ENCODE measurements at regions not wholly inside any gene's neighbourhood (a gene's known extent, or its start where the extent isn't known, plus 50 kb on each side); places are given as distances from the start of the nearest gene placed in this dataset.

DNA sequence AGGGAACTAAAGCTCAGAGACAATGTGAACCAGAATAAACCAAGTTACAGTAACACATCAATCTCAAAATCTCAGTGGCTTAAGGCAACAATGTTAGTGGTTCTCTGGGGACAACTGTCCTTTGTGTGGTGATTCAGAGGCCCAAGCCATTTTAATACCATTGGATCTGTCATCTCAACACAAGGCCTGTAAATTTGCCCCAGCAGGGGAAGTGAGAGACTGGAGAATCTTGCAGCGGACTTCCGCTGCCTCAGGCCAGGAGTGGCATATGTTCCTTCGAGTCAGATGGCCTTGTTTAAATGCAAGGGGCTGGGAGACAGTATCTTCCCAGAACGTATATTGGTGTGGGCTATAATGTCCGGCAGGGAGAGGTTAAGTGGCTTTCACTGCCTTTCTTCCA is 126.0 kb downstream of the CD83 start:
- H3K36me3 ChIP-seq: no peaks in the 10 kb centered on the region
- no peak overlapping the region for H3K4me3 ChIP-seq
- H3K27me3 ChIP-seq: no peaks in the 10 kb centered on the region
- no peak for ATAC-seq
- H3K4me1 ChIP-seq: no peaks in the 10 kb centered on the region
- WGBS, 2 donors: 86 to 88% methylated on average over 5 of the region's 5 CpGs
- no peak for DNase-seq
- TF ChIP-seq, protein P1, sequence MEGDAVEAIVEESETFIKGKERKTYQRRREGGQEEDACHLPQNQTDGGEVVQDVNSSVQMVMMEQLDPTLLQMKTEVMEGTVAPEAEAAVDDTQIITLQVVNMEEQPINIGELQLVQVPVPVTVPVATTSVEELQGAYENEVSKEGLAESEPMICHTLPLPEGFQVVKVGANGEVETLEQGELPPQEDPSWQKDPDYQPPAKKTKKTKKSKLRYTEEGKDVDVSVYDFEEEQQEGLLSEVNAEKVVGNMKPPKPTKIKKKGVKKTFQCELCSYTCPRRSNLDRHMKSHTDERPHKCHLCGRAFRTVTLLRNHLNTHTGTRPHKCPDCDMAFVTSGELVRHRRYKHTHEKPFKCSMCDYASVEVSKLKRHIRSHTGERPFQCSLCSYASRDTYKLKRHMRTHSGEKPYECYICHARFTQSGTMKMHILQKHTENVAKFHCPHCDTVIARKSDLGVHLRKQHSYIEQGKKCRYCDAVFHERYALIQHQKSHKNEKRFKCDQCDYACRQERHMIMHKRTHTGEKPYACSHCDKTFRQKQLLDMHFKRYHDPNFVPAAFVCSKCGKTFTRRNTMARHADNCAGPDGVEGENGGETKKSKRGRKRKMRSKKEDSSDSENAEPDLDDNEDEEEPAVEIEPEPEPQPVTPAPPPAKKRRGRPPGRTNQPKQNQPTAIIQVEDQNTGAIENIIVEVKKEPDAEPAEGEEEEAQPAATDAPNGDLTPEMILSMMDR (IDR thresholded peaks at IDR 0.05): no peak
- intact Hi-C loops (cut with DNase I): no loop called here
- peaks cover 0 to 8% (median 0%) of the 10 kb centered on the region in 11 donors for H3K9me3 ChIP-seq
- H3K27ac ChIP-seq: no peak overlapping the region

DNA sequence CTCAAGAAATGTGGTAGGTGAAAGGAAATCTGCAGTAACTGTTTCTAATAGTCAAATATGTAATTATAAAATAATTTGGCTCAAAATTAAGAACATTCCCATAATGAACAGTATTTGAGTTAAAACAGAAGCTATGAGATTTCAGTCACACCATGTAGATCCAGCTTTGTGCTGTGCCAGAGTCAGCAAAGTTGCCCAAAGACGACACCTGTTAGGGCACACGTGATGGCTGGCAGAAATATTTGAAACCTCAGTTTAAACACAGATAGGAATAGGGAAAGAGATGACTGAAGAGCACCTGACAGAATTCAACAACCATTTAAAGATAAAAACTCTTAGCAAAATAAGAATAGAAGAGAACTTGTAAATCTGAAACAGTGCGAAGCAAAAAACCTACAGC is 129.3 kb downstream of the CD83 start:
- H3K36me3 ChIP-seq: no peaks in the 10 kb centered on the region
- intact Hi-C loops (cut with DNase I): no loop called here
- no peak overlapping the region for H3K27ac ChIP-seq
- DNase-seq: no peak
- WGBS, 2 donors: 87 to 91% methylated on average over 3 of the region's 3 CpGs
- H3K9me3 ChIP-seq: no peaks in the 10 kb centered on the region
- no peaks in the 10 kb centered on the region for H3K4me1 ChIP-seq
- TF ChIP-seq, protein P1 (IDR thresholded peaks at IDR 0.05): no peak
- ATAC-seq: no peak
- H3K4me3 ChIP-seq: no peak overlapping the region
- no peaks in the 10 kb centered on the region for H3K27me3 ChIP-seq

DNA sequence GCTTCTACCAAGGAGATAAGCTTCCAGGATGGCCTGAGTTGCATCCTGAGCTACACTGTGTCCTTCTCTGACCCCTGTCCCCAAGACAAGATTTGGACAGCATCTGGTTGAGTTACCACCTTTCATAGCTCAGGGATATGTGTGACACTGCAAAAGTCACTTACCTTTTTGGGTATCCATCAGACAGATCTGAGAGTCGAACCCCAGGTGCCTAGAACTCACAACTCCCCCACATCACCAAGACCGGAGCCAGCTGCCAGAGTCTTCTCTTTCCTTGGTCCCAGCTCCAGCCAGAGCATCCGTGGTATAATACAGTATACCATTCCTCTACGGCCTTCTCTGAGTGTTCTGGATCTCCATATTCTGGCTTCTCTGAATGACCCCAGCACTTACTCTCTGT is 133.0 kb downstream of the CD83 start:
- no peak for DNase-seq
- Histone ChIP-seq H3K9me3 (no peaks in the 10 kb centered on the region), H3K4me3 (no peak overlapping the region), H3K4me1 (no peaks in the 10 kb centered on the region), H3K27ac (no peak overlapping the region), H3K27me3 (no peaks in the 10 kb centered on the region), H3K36me3 (no peaks in the 10 kb centered on the region)
- 96% methylated on average over 4 of the region's 4 CpGs for WGBS, 2 donors
- intact Hi-C loops (cut with DNase I): no loop called here
- TF ChIP-seq, protein P1 (IDR thresholded peaks at IDR 0.05): no peak
- ATAC-seq: no peak

DNA sequence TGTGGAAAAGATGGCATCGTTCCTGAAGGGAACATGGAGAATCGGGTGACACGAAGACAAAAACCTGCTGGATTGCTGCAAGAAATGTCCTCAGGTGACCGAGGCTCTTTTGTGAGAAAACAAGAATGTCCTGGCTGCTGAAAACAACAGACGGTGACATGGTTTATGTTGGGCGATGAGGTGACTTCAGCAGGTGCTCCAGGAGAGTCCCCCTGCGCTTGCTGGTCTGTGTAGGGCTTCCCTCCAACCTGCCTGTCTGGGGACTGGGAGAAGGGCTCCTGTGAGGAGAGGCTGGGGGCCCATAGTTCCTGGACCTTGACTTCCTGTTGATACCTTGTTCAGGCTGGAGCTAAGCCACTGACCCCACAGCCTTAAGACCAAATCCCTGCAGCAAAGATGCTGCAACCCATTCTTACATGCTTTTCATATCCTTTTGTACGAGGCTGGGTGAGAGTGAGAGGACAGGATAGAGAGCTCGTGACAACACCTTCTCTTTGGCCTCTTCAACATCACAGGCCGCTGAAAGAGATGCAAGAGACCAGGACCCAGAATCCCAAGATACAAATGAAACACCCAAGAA is 134.8 kb downstream of the CD83 start:
- H3K27me3 ChIP-seq: no peaks in the 10 kb centered on the region
- H3K4me1 ChIP-seq: no peaks in the 10 kb centered on the region
- H3K4me3 ChIP-seq: no peak overlapping the region
- no peaks in the 10 kb centered on the region for H3K9me3 ChIP-seq
- intact Hi-C loops (cut with DNase I): no loop called here
- TF ChIP-seq, protein P1 (IDR thresholded peaks at IDR 0.05): no peak
- H3K27ac ChIP-seq: no peak overlapping the region
- ATAC-seq (no peak), DNase-seq (no peak)
- no peaks in the 10 kb centered on the region for H3K36me3 ChIP-seq
- 94 to 95% methylated on average over 10 of the region's 10 CpGs for WGBS, 2 donors
